Colonic mucosa (tissue), 4 donors: ENCODE measurements at regions not wholly inside any gene's neighbourhood (a gene's known extent, or its start where the extent isn't known, plus 50 kb on each side); places are given as distances from the start of the nearest gene placed in this dataset.

Source experiments
- DNase-seq: peaks from one replicate; pipeline ENCODE4 v3.0.0-alpha.2; 2020
- H3K27ac ChIP-seq: fragments of 200-600 bp; one replicate; pipeline ENCODE4 v1.8.0; 2021
- H3K27me3 ChIP-seq: fragments of 200-600 bp; one replicate; pipeline ENCODE4 v1.8.0; 2021
- H3K36me3 ChIP-seq: fragments of 200-600 bp; one replicate; pipeline ENCODE4 v1.8.0; 2021
- H3K4me1 ChIP-seq: fragments of 200-600 bp; one replicate; pipeline ENCODE4 v1.8.0; 2021; ENCODE audit warnings: mild to moderate bottlenecking
- H3K4me3 ChIP-seq: fragments of 200-600 bp; one replicate; pipeline ENCODE4 v1.8.0; 2021
- H3K9ac ChIP-seq, 2 donors: one replicate each; pipeline ENCODE4 v1.7.0; 2013; ENCODE audit warnings: control low read depth in 2 of 2, low read depth in 2 of 2, low read length in 2 of 2
- H3K9me3 ChIP-seq: fragments of 200-600 bp; one replicate; pipeline ENCODE4 v1.8.0; 2021
- CTCF ChIP-seq: fragments of 200-600 bp; IDR thresholded peaks from one replicate; pipeline ENCODE4 v1.8.0; 2022; ENCODE audit warnings: antibody characterized with exemption, mild to moderate bottlenecking
- intact Hi-C: fragments of 100-400 bp; cut with DNase I; formaldehyde crosslinking; loops from one replicate; pipeline ENCODE4 v1.14.1; 2022
- donor health status: healthy.
- donor health status: DM: no; HTN: no; CAD: no.
- donor health status: DM: no; HTN: no; CAD: no.

GRCh38 chr20:16806886-16807285, 58.7 kb downstream of the OTOR start:
- H3K4me3 ChIP-seq = no peak overlapping the region
- H3K36me3 ChIP-seq = no peaks in the 10 kb centered on the region
- no peak for TF ChIP-seq CTCF
- no peak for DNase-seq
- no peak overlapping the region for H3K9ac ChIP-seq
- H3K4me1 ChIP-seq = no peaks in the 10 kb centered on the region
- H3K27me3 ChIP-seq = peaks cover 5% of the 10 kb centered on the region
- H3K27ac ChIP-seq = no peak overlapping the region
- no peaks in the 10 kb centered on the region for H3K9me3 ChIP-seq
- intact Hi-C loops = no loop called here

- no peak overlapping the region for H3K4me3 ChIP-seq
- no peaks in the 10 kb centered on the region for H3K36me3 ChIP-seq
- H3K4me1 ChIP-seq = no peaks in the 10 kb centered on the region
- no peak for DNase-seq
- no peak overlapping the region for H3K9ac ChIP-seq
- intact Hi-C loops = no loop called here
- H3K27me3 ChIP-seq = no peaks in the 10 kb centered on the region
- H3K9me3 ChIP-seq = no peaks in the 10 kb centered on the region
- TF ChIP-seq CTCF = no peak
- H3K27ac ChIP-seq = no peak overlapping the region
Observed at GRCh38 chr20:16808796-16809195, 60.6 kb downstream of the OTOR start.

GRCh38 chr20:16810216-16810615, 62.1 kb downstream of the OTOR start:
- no peak for DNase-seq
- H3K27me3 ChIP-seq = no peaks in the 10 kb centered on the region
- intact Hi-C loops = no loop called here
- no peak for TF ChIP-seq CTCF
- no peak overlapping the region for H3K4me3 ChIP-seq
- no peaks in the 10 kb centered on the region for H3K4me1 ChIP-seq
- H3K9ac ChIP-seq = no peak overlapping the region
- H3K36me3 ChIP-seq = no peaks in the 10 kb centered on the region
- no peak overlapping the region for H3K27ac ChIP-seq
- H3K9me3 ChIP-seq = no peaks in the 10 kb centered on the region

GRCh38 chr20:16816192-16816591, 68.0 kb downstream of the OTOR start:
- Histone ChIP-seq H3K9ac (no peak overlapping the region), H3K4me3 (no peak overlapping the region)
- intact Hi-C loops = no loop called here

GRCh38 chr20:16819483-16819882, 71.3 kb downstream of the OTOR start:
- TF ChIP-seq CTCF = no peak
- Histone ChIP-seq H3K27me3 (no peaks in the 10 kb centered on the region), H3K4me3 (no peak overlapping the region), H3K27ac (no peak overlapping the region), H3K36me3 (no peaks in the 10 kb centered on the region), H3K4me1 (no peaks in the 10 kb centered on the region), H3K9ac (no peak overlapping the region), H3K9me3 (no peaks in the 10 kb centered on the region)
- intact Hi-C loops = no loop called here
- DNase-seq = no peak

More at GRCh38 chr20:16816192-16816591, 68.0 kb downstream of the OTOR start:
- H3K4me1 ChIP-seq = no peaks in the 10 kb centered on the region
- no peaks in the 10 kb centered on the region for H3K9me3 ChIP-seq
- no peaks in the 10 kb centered on the region for H3K27me3 ChIP-seq
- TF ChIP-seq CTCF = no peak
- H3K36me3 ChIP-seq = no peaks in the 10 kb centered on the region
- no peak overlapping the region for H3K27ac ChIP-seq
- no peak for DNase-seq
